ENCODE measurements at regions not wholly inside any gene's neighbourhood (a gene's known extent, or its start where the extent isn't known, plus 50 kb on each side); places are given as distances from the start of the nearest gene placed in this dataset.

- TF ChIP-seq POLR2A (IDR thresholded peaks at IDR 0.05; ENCODE audit: low read depth, low read length), result no peak
- DNase-seq (ENCODE audit: insufficient read length, low spot score) (no peak), FAIRE-seq (no peak)
Observed at GRCh38 chr2:219998107-219998506, 370.7 kb downstream of the SLC4A3 start.

GRCh38 chr2:219998714-219999227 lies 371.3 kb downstream of the SLC4A3 start:
- FAIRE-seq (no peak), DNase-seq (ENCODE audit: insufficient read length, low spot score) (no peak)
- no peak for TF ChIP-seq TAF1 (IDR thresholded peaks at IDR 0.05; ENCODE audit: low read depth, low read length)
- TF ChIP-seq SPI1 (IDR thresholded peaks at IDR 0.05; ENCODE audit: low read depth, low read length), result no peak
- TF ChIP-seq PAX5 (IDR thresholded peaks at IDR 0.05; ENCODE audit: insufficient read depth, low read length, severe bottlenecking), result no peak
- no peak for TF ChIP-seq POU2F2 (IDR thresholded peaks at IDR 0.05; ENCODE audit: low read depth, low read length)
- no peak for TF ChIP-seq POLR2A (IDR thresholded peaks at IDR 0.05; ENCODE audit: low read depth, low read length)
- TF ChIP-seq POLR2AphosphoS5 (IDR thresholded peaks at IDR 0.05; ENCODE audit: low read depth, low read length), result no peak

GRCh38 chr2:220000080-220000479 lies 372.6 kb downstream of the SLC4A3 start:
- TF ChIP-seq TAF1 (IDR thresholded peaks at IDR 0.05; ENCODE audit: low read depth, low read length) (no peak), POLR2A (IDR thresholded peaks at IDR 0.05; ENCODE audit: low read depth, low read length) (no peak), SPI1 (IDR thresholded peaks at IDR 0.05; ENCODE audit: low read depth, low read length) (no peak), POU2F2 (IDR thresholded peaks at IDR 0.05; ENCODE audit: low read depth, low read length) (no peak), POLR2AphosphoS5 (IDR thresholded peaks at IDR 0.05; ENCODE audit: low read depth, low read length) (no peak), PAX5 (IDR thresholded peaks at IDR 0.05; ENCODE audit: insufficient read depth, low read length, severe bottlenecking) (no peak)
- no peak for DNase-seq (ENCODE audit: insufficient read length, low spot score)
- FAIRE-seq, result no peak

GRCh38 chr2:220000586-220000985 lies 373.2 kb downstream of the SLC4A3 start:
- DNase-seq (ENCODE audit: insufficient read length, low spot score) (no peak), FAIRE-seq (no peak)
- no peak for TF ChIP-seq TAF1 (IDR thresholded peaks at IDR 0.05; ENCODE audit: low read depth, low read length)
- no peak for TF ChIP-seq POU2F2 (IDR thresholded peaks at IDR 0.05; ENCODE audit: low read depth, low read length)
- no peak for TF ChIP-seq POLR2AphosphoS5 (IDR thresholded peaks at IDR 0.05; ENCODE audit: low read depth, low read length)

GRCh38 chr2:220001751-220002150 lies 374.3 kb downstream of the SLC4A3 start:
- no peak for TF ChIP-seq PAX5 (IDR thresholded peaks at IDR 0.05; ENCODE audit: insufficient read depth, low read length, severe bottlenecking)
- TF ChIP-seq POLR2AphosphoS5 (IDR thresholded peaks at IDR 0.05; ENCODE audit: low read depth, low read length), result no peak
- no peak for TF ChIP-seq POLR2A (IDR thresholded peaks at IDR 0.05; ENCODE audit: low read depth, low read length)
- TF ChIP-seq TAF1 (IDR thresholded peaks at IDR 0.05; ENCODE audit: low read depth, low read length), result no peak
- TF ChIP-seq SPI1 (IDR thresholded peaks at IDR 0.05; ENCODE audit: low read depth, low read length), result no peak
- no peak for TF ChIP-seq POU2F2 (IDR thresholded peaks at IDR 0.05; ENCODE audit: low read depth, low read length)
- DNase-seq (ENCODE audit: insufficient read length, low spot score) (no peak), FAIRE-seq (no peak)

GRCh38 chr2:220002251-220002650 lies 374.8 kb downstream of the SLC4A3 start:
- TF ChIP-seq TAF1 (IDR thresholded peaks at IDR 0.05; ENCODE audit: low read depth, low read length), result no peak
- TF ChIP-seq SPI1 (IDR thresholded peaks at IDR 0.05; ENCODE audit: low read depth, low read length), result no peak
- no peak for TF ChIP-seq PAX5 (IDR thresholded peaks at IDR 0.05; ENCODE audit: insufficient read depth, low read length, severe bottlenecking)
- no peak for TF ChIP-seq POLR2A (IDR thresholded peaks at IDR 0.05; ENCODE audit: low read depth, low read length)
- TF ChIP-seq POLR2AphosphoS5 (IDR thresholded peaks at IDR 0.05; ENCODE audit: low read depth, low read length), result no peak
- no peak for TF ChIP-seq POU2F2 (IDR thresholded peaks at IDR 0.05; ENCODE audit: low read depth, low read length)
- FAIRE-seq, result no peak
- DNase-seq (ENCODE audit: insufficient read length, low spot score), result no peak

- DNase-seq (ENCODE audit: insufficient read length, low spot score) (no peak), FAIRE-seq (no peak)
- TF ChIP-seq SPI1 (IDR thresholded peaks at IDR 0.05; ENCODE audit: low read depth, low read length) (no peak), POU2F2 (IDR thresholded peaks at IDR 0.05; ENCODE audit: low read depth, low read length) (no peak), PAX5 (IDR thresholded peaks at IDR 0.05; ENCODE audit: insufficient read depth, low read length, severe bottlenecking) (no peak), POLR2A (IDR thresholded peaks at IDR 0.05; ENCODE audit: low read depth, low read length) (no peak), POLR2AphosphoS5 (IDR thresholded peaks at IDR 0.05; ENCODE audit: low read depth, low read length) (no peak), TAF1 (IDR thresholded peaks at IDR 0.05; ENCODE audit: low read depth, low read length) (no peak)
Observed at GRCh38 chr2:220002699-220003098, 375.3 kb downstream of the SLC4A3 start.

GRCh38 chr2:220005362-220005761 lies 377.9 kb downstream of the SLC4A3 start:
- TF ChIP-seq TAF1 (IDR thresholded peaks at IDR 0.05; ENCODE audit: low read depth, low read length), result no peak
- no peak for TF ChIP-seq PAX5 (IDR thresholded peaks at IDR 0.05; ENCODE audit: insufficient read depth, low read length, severe bottlenecking)
- no peak for TF ChIP-seq SPI1 (IDR thresholded peaks at IDR 0.05; ENCODE audit: low read depth, low read length)
- TF ChIP-seq POU2F2 (IDR thresholded peaks at IDR 0.05; ENCODE audit: low read depth, low read length), result no peak
- TF ChIP-seq POLR2A (IDR thresholded peaks at IDR 0.05; ENCODE audit: low read depth, low read length), result no peak
- TF ChIP-seq POLR2AphosphoS5 (IDR thresholded peaks at IDR 0.05; ENCODE audit: low read depth, low read length), result no peak
- DNase-seq (ENCODE audit: insufficient read length, low spot score), result no peak
- no peak for FAIRE-seq

GRCh38 chr2:220006152-220006621 lies 378.8 kb downstream of the SLC4A3 start:
- DNase-seq (ENCODE audit: insufficient read length, low spot score), result no peak
- no peak for FAIRE-seq
- no peak for TF ChIP-seq POLR2AphosphoS5 (IDR thresholded peaks at IDR 0.05; ENCODE audit: low read depth, low read length)
- no peak for TF ChIP-seq POU2F2 (IDR thresholded peaks at IDR 0.05; ENCODE audit: low read depth, low read length)
- no peak for TF ChIP-seq POLR2A (IDR thresholded peaks at IDR 0.05; ENCODE audit: low read depth, low read length)
- TF ChIP-seq TAF1 (IDR thresholded peaks at IDR 0.05; ENCODE audit: low read depth, low read length), result no peak
- no peak for TF ChIP-seq PAX5 (IDR thresholded peaks at IDR 0.05; ENCODE audit: insufficient read depth, low read length, severe bottlenecking)
- TF ChIP-seq SPI1 (IDR thresholded peaks at IDR 0.05; ENCODE audit: low read depth, low read length), result no peak

- no peak for DNase-seq (ENCODE audit: insufficient read length, low spot score)
- no peak for FAIRE-seq
- TF ChIP-seq POLR2A (IDR thresholded peaks at IDR 0.05; ENCODE audit: low read depth, low read length), result no peak
- TF ChIP-seq TAF1 (IDR thresholded peaks at IDR 0.05; ENCODE audit: low read depth, low read length), result no peak
- no peak for TF ChIP-seq POLR2AphosphoS5 (IDR thresholded peaks at IDR 0.05; ENCODE audit: low read depth, low read length)
- TF ChIP-seq POU2F2 (IDR thresholded peaks at IDR 0.05; ENCODE audit: low read depth, low read length), result no peak
- TF ChIP-seq SPI1 (IDR thresholded peaks at IDR 0.05; ENCODE audit: low read depth, low read length), result no peak
- TF ChIP-seq PAX5 (IDR thresholded peaks at IDR 0.05; ENCODE audit: insufficient read depth, low read length, severe bottlenecking), result no peak
Observed at GRCh38 chr2:220011859-220012258, 384.4 kb downstream of the SLC4A3 start.
